HCEC 1CT (cell line): ENCODE measurements at regions not wholly inside any gene's neighbourhood (a gene's known extent, or its start where the extent isn't known, plus 50 kb on each side); places are given as distances from the start of the nearest gene placed in this dataset.

ENCODE experiments used
- DNase-seq: peaks from one replicate; pipeline ENCODE4 v3.0.0-alpha.2; 2017

GRCh38 chr9:105023788-105024187 is 95.8 kb upstream of the ABCA1 start:
- no peak for DNase-seq

- DNase-seq, result no peak
Observed at GRCh38 chr9:105024529-105024928, 96.6 kb upstream of the ABCA1 start.

- peak; percentile 8 for DNase-seq
Observed at GRCh38 chr9:105026451-105026850, 98.5 kb upstream of the ABCA1 start.

- no peak for DNase-seq
Observed at GRCh38 chr9:105027084-105027483, 99.1 kb upstream of the ABCA1 start.

- no peak for DNase-seq
Observed at GRCh38 chr9:105030285-105030684, 102.3 kb upstream of the ABCA1 start.

GRCh38 chr9:105037139-105037538 is 109.2 kb upstream of the ABCA1 start:
- DNase-seq, result no peak

- no peak for DNase-seq
Observed at GRCh38 chr9:105038051-105038450, 110.1 kb upstream of the ABCA1 start.

GRCh38 chr9:105039175-105039799 is 111.3 kb upstream of the ABCA1 start:
- no peak for DNase-seq

GRCh38 chr9:105043370-105043936 is 115.5 kb upstream of the ABCA1 start:
- no peak for DNase-seq

- DNase-seq, result no peak
Observed at GRCh38 chr9:105044518-105044917, 116.6 kb upstream of the ABCA1 start.

- DNase-seq, result no peak
Observed at GRCh38 chr9:105046907-105047741, 119.2 kb upstream of the ABCA1 start.

- no peak for DNase-seq
Observed at GRCh38 chr9:105047742-105048041, 119.7 kb upstream of the ABCA1 start.

GRCh38 chr9:105048331-105048730 is 120.4 kb upstream of the ABCA1 start:
- DNase-seq, result no peak

- DNase-seq, result peak; percentile 9
Observed at GRCh38 chr9:105050296-105050695, 122.3 kb upstream of the ABCA1 start.

GRCh38 chr9:105051897-105052296 is 123.9 kb upstream of the ABCA1 start:
- DNase-seq, result no peak

- no peak for DNase-seq
Observed at GRCh38 chr9:105052346-105052745, 124.4 kb upstream of the ABCA1 start.

GRCh38 chr9:105053209-105053652 is 125.3 kb upstream of the ABCA1 start:
- DNase-seq, result peak; percentile 93

- peak; percentile 94 for DNase-seq
Observed at GRCh38 chr9:105054491-105054890, 126.5 kb upstream of the ABCA1 start.

- DNase-seq, result no peak
Observed at GRCh38 chr9:105055917-105056316, 128.0 kb upstream of the ABCA1 start.

GRCh38 chr9:105057551-105057950 is 129.6 kb upstream of the ABCA1 start:
- no peak for DNase-seq

GRCh38 chr9:105059252-105059651 is 131.3 kb upstream of the ABCA1 start:
- peak; percentile 48 for DNase-seq

- no peak for DNase-seq
Observed at GRCh38 chr9:105062222-105062855, 134.4 kb upstream of the ABCA1 start.

GRCh38 chr9:105064248-105065097 is 136.5 kb upstream of the ABCA1 start:
- peak; percentile 92 for DNase-seq
